GM12878 (cell line): ENCODE measurements at regions not wholly inside any gene's neighbourhood (a gene's known extent, or its start where the extent isn't known, plus 50 kb on each side); places are given as distances from the start of the nearest gene placed in this dataset.

ENCODE experiments used
- ATAC-seq: fragments of 200-7000 bp; cut with Tn5 transposase; 3 replicates; pipeline ENCODE4 v1.9.1; 2020; ENCODE audit warnings: mild to moderate bottlenecking, moderate library complexity
- BruUV-seq: library from RNA; stranded (reverse); fragments of 400-500 nt; replicated peaks from 2 replicates; lab custom pipeline; 2021; lab: Mats Ljungman, UMichigan
- CTCF ChIA-PET: fragments of 300-600 bp; sonication (Branson Sonifier 250); formaldehyde crosslinking; extraction: SDS; loops from one replicate; lab custom pipeline; 2021; ENCODE audit warnings: inconsistent platforms; lab: Yijun Ruan, JAX
- POLR2A ChIA-PET: fragments of 350-600 bp; formaldehyde crosslinking; extraction: SDS; loops from one replicate; lab custom pipeline; 2021; ENCODE audit warnings: inconsistent platforms; lab: Charles Lee
- RAD21 ChIA-PET: fragments of 300-600 bp; sonication (Branson Sonifier 250); formaldehyde crosslinking; loops from one replicate; lab custom pipeline; 2023; ENCODE audit warnings: antibody characterized with exemption; ENCODE audit not compliant: unreplicated experiment; lab: Charles Lee
- SMC1A ChIA-PET: fragments of 300-600 bp; sonication (Branson Sonifier 250); formaldehyde crosslinking; loops from one replicate; lab custom pipeline; 2023; ENCODE audit not compliant: unreplicated experiment, uncharacterized antibody; lab: Charles Lee
- DNase-seq: peaks from one replicate; pipeline ENCODE4 v3.0.0-alpha.2; 2011; ENCODE audit warnings: low read depth, low spot score
- FAIRE-seq: peaks from 3 replicates; lab custom pipeline; 2011; peaks lifted over from hg19 to GRCh38; lab: Jason Lieb, UNC
- H2AFZ ChIP-seq: 2 replicates; pipeline ENCODE4 v1.6.0; 2011; ENCODE audit warnings: low read depth, low read length, control low read depth; ENCODE audit not compliant: control insufficient read depth
- H3K27ac ChIP-seq: 2 replicates; pipeline ENCODE4 v1.5.1; 2011; ENCODE audit warnings: control low read depth; ENCODE audit not compliant: control insufficient read depth, insufficient read depth
- H3K27me3 ChIP-seq, 2 experiments: replicated peaks in 1 of 2; 2 replicates each; pipeline versions ENCODE4 v1.6.0 to v1.6.1; 2011; ENCODE audit warnings: low read length in 1 of 2; ENCODE audit not compliant: control insufficient read depth in 2 of 2, insufficient read depth in 2 of 2
- H3K36me3 ChIP-seq, 2 experiments: 2 replicates each; pipeline ENCODE4 v1.5.1; 2011; ENCODE audit warnings: low read length in 1 of 2; ENCODE audit not compliant: control insufficient read depth in 2 of 2, insufficient read depth in 2 of 2
- H3K4me1 ChIP-seq: 2 replicates; pipeline ENCODE4 v1.6.1; 2011; ENCODE audit warnings: mild to moderate bottlenecking, low read length, moderate library complexity, mixed read lengths; ENCODE audit not compliant: control insufficient read depth, insufficient read depth
- H3K4me2 ChIP-seq: 2 replicates; pipeline ENCODE4 v1.6.0; 2011; ENCODE audit warnings: control low read depth; ENCODE audit not compliant: control insufficient read depth, insufficient read depth
- H3K4me3 ChIP-seq: fragments of 200-600 bp; sonication (generic); 2 replicates; pipeline ENCODE4 v1.5.1; 2016
- H3K79me2 ChIP-seq: 2 replicates; pipeline ENCODE4 v1.6.0; 2011; ENCODE audit warnings: low read length; ENCODE audit not compliant: control insufficient read depth, insufficient read depth
- H3K9ac ChIP-seq: 2 replicates; pipeline ENCODE4 v1.8.0; 2011; ENCODE audit warnings: low read length, control low read depth, mixed read lengths; ENCODE audit not compliant: control insufficient read depth, insufficient read depth
- H3K9me3 ChIP-seq: replicated peaks from 3 replicates; pipeline ENCODE4 v1.5.1; 2011; ENCODE audit warnings: mild to moderate bottlenecking, low read length; ENCODE audit not compliant: control insufficient read depth, insufficient read depth
- H4K20me1 ChIP-seq: 2 replicates; pipeline ENCODE4 v1.6.0; 2011; ENCODE audit not compliant: control insufficient read depth, insufficient read depth
- CBX5 ChIP-seq: sonication (generic); IDR thresholded peaks from 2 replicates; pipeline ENCODE4 v1.6.1; 2016; ENCODE audit warnings: low read depth, moderate library complexity, mild to moderate bottlenecking, inconsistent platforms
- CEBPZ ChIP-seq: fragments of 150-350 bp; IDR thresholded peaks from 2 replicates; pipeline ENCODE4 v1.6.1; 2016; ENCODE audit warnings: low read depth, low read length
- CHD2 ChIP-seq: IDR thresholded peaks from 2 replicates; pipeline ENCODE4 v1.6.1; 2011; ENCODE audit warnings: low read depth, low read length, improper control_type of control experiment, borderline replicate concordance
- EED ChIP-seq: sonication (generic); IDR thresholded peaks from 2 replicates; pipeline ENCODE4 v1.6.1; 2016; ENCODE audit warnings: antibody characterized with exemption, low read depth
- ETV6 ChIP-seq, 2 experiments: fragments of 450-650 bp in 1 of 2; IDR thresholded peaks in 1 of 2; conservative IDR thresholded peaks in 1 of 2; 2 replicates each; pipeline ENCODE4 v1.6.1; 2014; ENCODE audit warnings: antibody characterized with exemption in 1 of 2, borderline replicate concordance in 1 of 2, low read depth in 1 of 2, mild to moderate bottlenecking in 1 of 2, moderate library complexity in 1 of 2
- JUND ChIP-seq: IDR thresholded peaks from 2 replicates; pipeline ENCODE4 v1.6.1; 2012; ENCODE audit warnings: low read depth, mild to moderate bottlenecking, low read length, improper control_type of control experiment, moderate library complexity
- MTA3 ChIP-seq: IDR thresholded peaks from 2 replicates; pipeline ENCODE4 v1.6.1; 2012; ENCODE audit warnings: low read length, inconsistent platforms, borderline replicate concordance
- MXI1 ChIP-seq: fragments of 150-350 bp; IDR thresholded peaks from 2 replicates; pipeline ENCODE4 v1.6.1; 2011; ENCODE audit warnings: low read depth, mild to moderate bottlenecking, inconsistent platforms, low read length, improper control_type of control experiment
- MYC ChIP-seq: IDR thresholded peaks from 2 replicates; pipeline ENCODE4 v1.6.1; 2011; ENCODE audit warnings: mild to moderate bottlenecking, low read length, moderate library complexity, inconsistent platforms; ENCODE audit not compliant: insufficient read depth, insufficient replicate concordance, insufficient read length, severe bottlenecking
- NBN ChIP-seq: fragments of 450-650 bp; IDR thresholded peaks from 2 replicates; pipeline ENCODE4 v1.6.1; 2016
- PML ChIP-seq: IDR thresholded peaks from 2 replicates; pipeline ENCODE4 v1.6.1; 2012; ENCODE audit warnings: low read length, inconsistent platforms
- RAD51 ChIP-seq: fragments of 450-650 bp; IDR thresholded peaks from 2 replicates; pipeline ENCODE4 v1.6.1; 2016; ENCODE audit warnings: moderate library complexity, mild to moderate bottlenecking, inconsistent platforms
- RFX5 ChIP-seq: IDR thresholded peaks from 2 replicates; pipeline ENCODE4 v1.6.1; 2011; ENCODE audit warnings: low read depth, low read length, improper control_type of control experiment
- RUNX3 ChIP-seq: IDR thresholded peaks from 2 replicates; pipeline ENCODE4 v1.6.1; 2012; ENCODE audit warnings: low read length, inconsistent platforms
- SIN3A ChIP-seq: IDR thresholded peaks from 2 replicates; pipeline ENCODE4 v1.6.1; 2012; ENCODE audit warnings: low read depth, low read length, improper control_type of control experiment
- SP1 ChIP-seq: IDR thresholded peaks from one replicate; pipeline ENCODE4 v1.6.1; 2011; ENCODE audit warnings: low read depth, low read length
- WRNIP1 ChIP-seq: IDR thresholded peaks from 2 replicates; pipeline ENCODE4 v1.6.1; 2011; ENCODE audit warnings: low read depth, low read length, improper control_type of control experiment, borderline replicate concordance
- ZNF592 ChIP-seq: fragments of 450-650 bp; IDR thresholded peaks from 2 replicates; pipeline ENCODE4 v1.6.1; 2017; ENCODE audit warnings: mild to moderate bottlenecking, moderate library complexity
- WGBS: methylation state at CpG from one replicate; pipeline ENCODE4 v1.1.6; 2016; ENCODE audit warnings: low lambda C conversion rate; ENCODE audit not compliant: insufficient replicate concordance, insufficient coverage; ENCODE audit errors: missing lambda C conversion rate; 5-methylcytosine and 5-hydroxymethylcytosine counted together
- in situ Hi-C: fragments of 300-500 bp; cut with MboI; formaldehyde crosslinking; loops from 9 replicates; pipeline ENCODE4 v1.14.3; 2018; ENCODE audit warnings: mixed read lengths
- intact Hi-C: fragments of 100-400 bp; cut with micrococcal nuclease; formaldehyde crosslinking; loops from one replicate; pipeline ENCODE4 v1.14.2; 2022; ENCODE audit not compliant: unreplicated experiment

- no peak overlapping the region for H3K9ac ChIP-seq
Observed at GRCh38 chr9:104025945-104026344, 68.2 kb upstream of the SMC2 start.

More at GRCh38 chr9:104025945-104026344, 68.2 kb upstream of the SMC2 start:
- Histone ChIP-seq H3K27me3 (no peaks in the 10 kb centered on the region), H3K36me3 (no peaks in the 10 kb centered on the region), H3K9me3 (no peaks in the 10 kb centered on the region), H3K79me2 (no peaks in the 10 kb centered on the region), H4K20me1 (no peaks in the 10 kb centered on the region), H2AFZ (no peak overlapping the region), H3K4me3 (no peak overlapping the region), H3K4me1 (no peaks in the 10 kb centered on the region), H3K27ac (no peak overlapping the region), H3K4me2 (no peak overlapping the region)
- no TSS peak for BruUV-seq
- no peak for DNase-seq
- WGBS, result 22% methylated on average over 2 of the region's 2 CpGs
- FAIRE-seq, result no peak
- ChIA-PET RAD21 (no interaction called here), CTCF (no interaction called here), POLR2A (no interaction called here), SMC1A (no interaction called here)
- intact Hi-C loops (no loop called here), in situ Hi-C loops (no loop called here)
- TF ChIP-seq ZNF592, result no peak
- no peak for TF ChIP-seq WRNIP1
- TF ChIP-seq RFX5, result no peak
- no peak for TF ChIP-seq RUNX3
- TF ChIP-seq EED, result no peak
- no peak for TF ChIP-seq SP1
- TF ChIP-seq MYC, result no peak
- no peak for TF ChIP-seq CEBPZ
- TF ChIP-seq NBN, result no peak
- TF ChIP-seq MTA3, result no peak
- TF ChIP-seq MXI1, result no peak
- TF ChIP-seq PML, result no peak
- TF ChIP-seq CBX5, result no peak
- TF ChIP-seq ETV6 (conservative IDR thresholded peaks at IDR 0.05 in 1 of 2, IDR thresholded peaks at IDR 0.05 in 1 of 2; ENCODE audit: borderline replicate concordance in 1 of 2, low read depth in 1 of 2), result no peak
- TF ChIP-seq JUND, result no peak
- TF ChIP-seq SIN3A, result no peak
- no peak for TF ChIP-seq CHD2
- no peak for TF ChIP-seq RAD51
- ATAC-seq, result no peak
